Ascending aorta (tissue), 2 donors: ENCODE measurements at regions not wholly inside any gene's neighbourhood (a gene's known extent, or its start where the extent isn't known, plus 50 kb on each side); places are given as distances from the start of the nearest gene placed in this dataset.

Source experiments
- DNase-seq, 2 donors: peaks; one replicate each; pipeline ENCODE4 v3.0.0-alpha.2; 2019; ENCODE audit warnings: low spot score in 2 of 2
- H3K27ac ChIP-seq, 2 donors: fragments of 200-600 bp; sonication (generic); one replicate each; pipeline ENCODE4 v1.5.1; 2016 to 2017; ENCODE audit warnings: mild to moderate bottlenecking in 1 of 2
- H3K27me3 ChIP-seq: fragments of 200-600 bp; sonication (generic); one replicate; pipeline ENCODE4 v1.5.1; 2017
- H3K36me3 ChIP-seq, 2 donors: fragments of 200-600 bp; sonication (generic); one replicate each; pipeline ENCODE4 v1.5.1; 2016
- H3K4me1 ChIP-seq, 2 donors: fragments of 200-600 bp; sonication (generic); one replicate each; pipeline ENCODE4 v1.5.1; 2016 to 2017; ENCODE audit warnings: mild to moderate bottlenecking in 1 of 2
- H3K4me3 ChIP-seq, 2 donors: fragments of 200-600 bp; sonication (generic); one replicate each; pipeline ENCODE4 v1.5.1; 2016 to 2017; ENCODE audit warnings: mild to moderate bottlenecking in 1 of 2
- H3K9me3 ChIP-seq, 2 donors: fragments of 200-600 bp; sonication (generic); one replicate each; pipeline ENCODE4 v1.5.1; 2016
- CTCF ChIP-seq, 3 experiments: fragments of 200-600 bp in 2 of 3; fragments of 450-650 bp in 1 of 3; sonication (generic) in 2 of 3; IDR thresholded peaks; one replicate each; pipeline ENCODE4 v1.5.1; 2016 to 2019; ENCODE audit warnings: antibody characterized with exemption in 3 of 3, mild to moderate bottlenecking in 1 of 3, moderate library complexity in 1 of 3
- intact Hi-C: fragments of 100-400 bp; cut with DNase I; formaldehyde crosslinking; loops from one replicate; pipeline ENCODE4 v1.15.1; 2023

- intact Hi-C loops = no loop called here
- Histone ChIP-seq H3K9me3 (no peaks in the 10 kb centered on the region), H3K4me3 (no peak overlapping the region), H3K36me3 (no peaks in the 10 kb centered on the region), H3K4me1 (no peaks in the 10 kb centered on the region), H3K27ac (no peak overlapping the region), H3K27me3 (no peaks in the 10 kb centered on the region)
- no peak for TF ChIP-seq CTCF (IDR thresholded peaks at IDR 0.05)
- no peak for DNase-seq
These were observed 200.5 kb upstream of the MCHR2 start for GRCh38 chr6:100194535-100194934.

- H3K27ac ChIP-seq = no peak overlapping the region
- H3K27me3 ChIP-seq = no peaks in the 10 kb centered on the region
- H3K4me3 ChIP-seq = no peak overlapping the region
- no peaks in the 10 kb centered on the region for H3K9me3 ChIP-seq
- no peaks in the 10 kb centered on the region for H3K36me3 ChIP-seq
- no peaks in the 10 kb centered on the region for H3K4me1 ChIP-seq
- TF ChIP-seq CTCF (IDR thresholded peaks at IDR 0.05) = no peak
- DNase-seq = no peak
- intact Hi-C loops = no loop called here
These were observed 194.7 kb upstream of the MCHR2 start for GRCh38 chr6:100188754-100189153.

- Histone ChIP-seq H3K4me1 (no peaks in the 10 kb centered on the region), H3K36me3 (no peaks in the 10 kb centered on the region), H3K27me3 (no peaks in the 10 kb centered on the region), H3K9me3 (no peaks in the 10 kb centered on the region), H3K27ac (no peak overlapping the region), H3K4me3 (no peak overlapping the region)
- DNase-seq = no peak
- TF ChIP-seq CTCF (IDR thresholded peaks at IDR 0.05) = no peak
- intact Hi-C loops = no loop called here
These were observed 192.5 kb upstream of the MCHR2 start for GRCh38 chr6:100186552-100186951.

GRCh38 chr6:100185615-100186014, 191.6 kb upstream of the MCHR2 start:
- H3K27me3 ChIP-seq = no peaks in the 10 kb centered on the region
- intact Hi-C loops = no loop called here
- no peaks in the 10 kb centered on the region for H3K4me1 ChIP-seq
- TF ChIP-seq CTCF (IDR thresholded peaks at IDR 0.05) = no peak
- H3K9me3 ChIP-seq = no peaks in the 10 kb centered on the region
- no peak overlapping the region for H3K27ac ChIP-seq
- no peaks in the 10 kb centered on the region for H3K36me3 ChIP-seq
- DNase-seq = no peak
- H3K4me3 ChIP-seq = no peak overlapping the region

- no peak overlapping the region for H3K4me3 ChIP-seq
- H3K9me3 ChIP-seq = no peaks in the 10 kb centered on the region
- TF ChIP-seq CTCF (IDR thresholded peaks at IDR 0.05) = no peak
- H3K27me3 ChIP-seq = no peaks in the 10 kb centered on the region
- DNase-seq = no peak
- intact Hi-C loops = no loop called here
- no peaks in the 10 kb centered on the region for H3K4me1 ChIP-seq
- no peaks in the 10 kb centered on the region for H3K36me3 ChIP-seq
- H3K27ac ChIP-seq = no peak overlapping the region
These were observed 190.4 kb upstream of the MCHR2 start for GRCh38 chr6:100184473-100184872.

- no peak for DNase-seq
- Histone ChIP-seq H3K4me1 (no peaks in the 10 kb centered on the region), H3K9me3 (no peaks in the 10 kb centered on the region), H3K4me3 (no peak overlapping the region), H3K36me3 (no peaks in the 10 kb centered on the region), H3K27me3 (no peaks in the 10 kb centered on the region), H3K27ac (no peak overlapping the region)
- TF ChIP-seq CTCF (IDR thresholded peaks at IDR 0.05) = no peak
- intact Hi-C loops = no loop called here
These were observed 188.3 kb upstream of the MCHR2 start for GRCh38 chr6:100182313-100182712.
